GM23338 (cell line): ENCODE measurements at regions not wholly inside any gene's neighbourhood (a gene's known extent, or its start where the extent isn't known, plus 50 kb on each side); places are given as distances from the start of the nearest gene placed in this dataset.

Experiments used
- ATAC-seq: fragments of 200-7000 bp; cut with Tn5 transposase; 3 replicates; pipeline ENCODE4 v1.9.1; 2020
- DNase-seq: peaks from one replicate; pipeline ENCODE4 v3.0.0-alpha.2; 2015; ENCODE audit warnings: low spot score
- H2AFZ ChIP-seq: fragments of 200-600 bp; sonication (generic); 2 replicates; pipeline ENCODE4 v1.8.0; 2016; ENCODE audit warnings: antibody characterized with exemption, mild to moderate bottlenecking, moderate library complexity
- H3F3A ChIP-seq: fragments of 200-600 bp; sonication (generic); replicated peaks from 2 replicates; pipeline ENCODE4 v1.8.0; 2017; ENCODE audit warnings: antibody characterized with exemption, mixed run types, low read depth
- H3K27ac ChIP-seq: fragments of 200-600 bp; sonication (generic); 2 replicates; pipeline ENCODE4 v1.6.1; 2016; ENCODE audit warnings: low read depth
- H3K27me3 ChIP-seq: fragments of 200-600 bp; sonication (generic); 2 replicates; pipeline ENCODE4 v1.8.0; 2016; ENCODE audit warnings: mild to moderate bottlenecking, mixed run types, moderate library complexity; ENCODE audit not compliant: insufficient read depth
- H3K36me3 ChIP-seq: fragments of 200-600 bp; sonication (generic); 2 replicates; pipeline ENCODE4 v1.8.0; 2016; ENCODE audit warnings: mild to moderate bottlenecking; ENCODE audit not compliant: insufficient read depth
- H3K4me1 ChIP-seq: fragments of 200-600 bp; sonication (generic); 2 replicates; pipeline ENCODE4 v1.8.0; 2016; ENCODE audit warnings: mild to moderate bottlenecking, moderate library complexity; ENCODE audit not compliant: insufficient read depth
- H3K4me2 ChIP-seq: fragments of 200-600 bp; sonication (generic); 2 replicates; pipeline ENCODE4 v1.7.1; 2017; ENCODE audit warnings: mixed run types
- H3K4me3 ChIP-seq: fragments of 200-600 bp; sonication (generic); 2 replicates; pipeline ENCODE4 v1.6.1; 2016; ENCODE audit warnings: mixed run types
- H3K79me2 ChIP-seq: fragments of 200-600 bp; sonication (generic); replicated peaks from 2 replicates; pipeline ENCODE4 v1.8.0; 2017; ENCODE audit warnings: mild to moderate bottlenecking; ENCODE audit not compliant: insufficient read depth
- H3K9me2 ChIP-seq: fragments of 200-600 bp; sonication (generic); 2 replicates; pipeline ENCODE4 v1.8.0; 2017; ENCODE audit not compliant: insufficient read depth
- H4K20me1 ChIP-seq: fragments of 200-600 bp; sonication (generic); replicated peaks from 2 replicates; pipeline ENCODE4 v1.8.0; 2017; ENCODE audit warnings: mild to moderate bottlenecking; ENCODE audit not compliant: insufficient read depth
- H3K27ac Mint-ChIP-seq: 2 replicates; pipeline ENCODE4 v1.8.0; 2020; ENCODE audit warnings: inconsistent platforms, mild to moderate bottlenecking, moderate library complexity, mixed read lengths
- H3K27me3 Mint-ChIP-seq: 3 replicates; pipeline ENCODE4 v1.8.0; 2022; ENCODE audit warnings: low read depth, mild to moderate bottlenecking, moderate library complexity, mixed read lengths, inconsistent platforms; ENCODE audit not compliant: insufficient read depth, poor library complexity
- H3K36me3 Mint-ChIP-seq: 3 replicates; pipeline ENCODE4 v1.8.0; 2021; ENCODE audit warnings: low read depth, mild to moderate bottlenecking, inconsistent platforms, moderate library complexity, mixed read lengths
- H3K4me1 Mint-ChIP-seq: 3 replicates; pipeline ENCODE4 v1.8.0; 2020; ENCODE audit warnings: mild to moderate bottlenecking, inconsistent platforms, mixed read lengths
- H3K4me3 Mint-ChIP-seq: 3 replicates; pipeline ENCODE4 v1.8.0; 2021; ENCODE audit warnings: moderate library complexity, mild to moderate bottlenecking, inconsistent platforms, mixed read lengths
- H3K9me3 Mint-ChIP-seq: 3 replicates; pipeline ENCODE4 v1.8.0; 2020; ENCODE audit warnings: moderate library complexity, mild to moderate bottlenecking, inconsistent platforms, mixed read lengths
- EZH2phosphoT487 ChIP-seq: fragments of 200-600 bp; sonication (generic); IDR thresholded peaks from one replicate; pipeline ENCODE4 v1.8.1; 2018; ENCODE audit warnings: antibody characterized with exemption; ENCODE audit not compliant: unreplicated experiment
- JUNB ChIP-seq: IDR thresholded peaks from one replicate; pipeline ENCODE4 v1.6.1; 2016; ENCODE audit warnings: antibody characterized with exemption; ENCODE audit not compliant: unreplicated experiment
- POLR2AphosphoS5 ChIP-seq: IDR thresholded peaks from 2 replicates; pipeline ENCODE4 v1.6.1; 2016; ENCODE audit warnings: antibody characterized with exemption, low read depth
- ZNF114 ChIP-seq: fragments of 250-450 bp; sonication (Bioruptor Pico); IDR thresholded peaks from 2 replicates; pipeline ENCODE4 v1.5.0; 2020; ENCODE audit warnings: mild to moderate bottlenecking, moderate library complexity
- ZNF331 ChIP-seq: fragments of 250-450 bp; sonication (Bioruptor Pico); IDR thresholded peaks from 2 replicates; pipeline ENCODE4 v1.5.0; 2020; ENCODE audit warnings: low read depth, mild to moderate bottlenecking, moderate library complexity
- TF ChIP-seq, protein P1 (sequence below): IDR thresholded peaks from 2 replicates; pipeline ENCODE4 v1.6.1; 2016; ENCODE audit warnings: antibody characterized with exemption
- TF ChIP-seq, protein P2 (sequence below): IDR thresholded peaks from one replicate; pipeline ENCODE4 v1.6.1; 2018; ENCODE audit warnings: antibody characterized with exemption; ENCODE audit not compliant: unreplicated experiment
- TF ChIP-seq, protein P3 (sequence below), 2 experiments: fragments of 200-600 bp in 1 of 2; sonication (generic) in 1 of 2; conservative IDR thresholded peaks; 2 replicates each; pipeline versions ENCODE4 v1.5.1 to v1.6.1; 2016 to 2017; ENCODE audit warnings: antibody characterized with exemption in 2 of 2, low read depth in 2 of 2, mild to moderate bottlenecking in 2 of 2, moderate library complexity in 1 of 2

DNA sequence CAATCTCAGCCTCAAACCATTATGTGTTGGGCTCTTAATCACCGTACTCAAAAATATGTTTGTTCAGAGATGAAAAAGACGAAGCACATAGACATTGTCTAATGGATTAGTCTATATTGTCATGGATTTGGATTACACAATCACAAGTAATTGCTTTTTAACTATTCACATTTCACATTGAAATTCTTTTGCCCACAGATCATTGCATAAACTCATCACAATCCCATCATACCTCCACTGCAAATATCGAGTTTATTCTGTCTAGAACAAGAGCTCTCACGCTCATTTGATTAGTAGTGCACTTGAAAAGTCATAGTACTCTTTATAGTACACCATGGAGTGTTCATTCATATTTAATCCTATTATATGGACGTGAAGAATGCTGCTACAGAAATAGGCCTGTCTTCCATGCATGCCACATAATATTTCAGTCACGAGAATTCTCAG, 97.9 kb upstream of the SOX11 start:
- Histone ChIP-seq H3K4me3 (no peak overlapping the region), H3F3A (no peaks in the 10 kb centered on the region), H4K20me1 (no peaks in the 10 kb centered on the region), H3K36me3 (no peaks in the 10 kb centered on the region; the same call in 1 of the 2 replicates), H3K4me1 (no peaks in the 10 kb centered on the region), H3K9me2 (no peaks in the 10 kb centered on the region), H3K4me2 (no peak overlapping the region), H3K27ac (no peak overlapping the region), H2AFZ (no peak overlapping the region), H3K79me2 (no peaks in the 10 kb centered on the region), H3K27me3 (no peaks in the 10 kb centered on the region)
- Mint-ChIP-seq H3K4me1 (no peaks in the 10 kb centered on the region), H3K9me3 (peaks cover 91% of the 10 kb centered on the region), H3K27me3 (peaks cover 4% of the 10 kb centered on the region), H3K4me3 (no peak overlapping the region), H3K27ac (no peak overlapping the region), H3K36me3 (peaks cover 2% of the 10 kb centered on the region; the same call in 2 of the 3 replicates)
- ATAC-seq (no peak), DNase-seq (no peak)
- TF ChIP-seq POLR2AphosphoS5 (no peak), JUNB (no peak)
- TF ChIP-seq, protein P1, sequence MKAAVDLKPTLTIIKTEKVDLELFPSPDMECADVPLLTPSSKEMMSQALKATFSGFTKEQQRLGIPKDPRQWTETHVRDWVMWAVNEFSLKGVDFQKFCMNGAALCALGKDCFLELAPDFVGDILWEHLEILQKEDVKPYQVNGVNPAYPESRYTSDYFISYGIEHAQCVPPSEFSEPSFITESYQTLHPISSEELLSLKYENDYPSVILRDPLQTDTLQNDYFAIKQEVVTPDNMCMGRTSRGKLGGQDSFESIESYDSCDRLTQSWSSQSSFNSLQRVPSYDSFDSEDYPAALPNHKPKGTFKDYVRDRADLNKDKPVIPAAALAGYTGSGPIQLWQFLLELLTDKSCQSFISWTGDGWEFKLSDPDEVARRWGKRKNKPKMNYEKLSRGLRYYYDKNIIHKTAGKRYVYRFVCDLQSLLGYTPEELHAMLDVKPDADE = no peak

DNA sequence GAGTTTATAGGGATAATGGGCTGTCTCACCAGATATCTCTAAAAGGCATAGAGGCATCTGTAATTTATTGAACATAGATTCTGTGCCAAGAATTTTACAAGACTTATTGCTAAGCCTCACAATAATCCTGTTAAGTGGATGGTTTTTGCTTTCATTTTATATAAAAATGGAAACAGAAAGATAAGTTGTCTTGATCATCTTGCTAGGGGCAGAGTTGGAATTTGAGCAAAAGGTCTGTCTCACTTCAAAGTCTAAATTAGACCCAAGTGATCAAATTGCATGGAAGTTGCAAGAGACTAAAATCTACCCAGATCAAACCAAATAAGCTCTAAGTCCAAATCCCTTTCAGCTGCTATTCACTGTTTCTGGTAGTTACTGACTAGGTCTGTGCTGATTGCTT, 95.3 kb upstream of the SOX11 start:
- H3K27me3 ChIP-seq = no peaks in the 10 kb centered on the region
- no peak overlapping the region for H2AFZ ChIP-seq
- H3K27ac ChIP-seq = no peak overlapping the region
- no peaks in the 10 kb centered on the region for H4K20me1 ChIP-seq
- H3K4me1 Mint-ChIP-seq = no peaks in the 10 kb centered on the region
- H3K4me3 Mint-ChIP-seq = no peak overlapping the region
- DNase-seq (no peak), ATAC-seq (no peak)
- H3K27me3 Mint-ChIP-seq = no peaks in the 10 kb centered on the region
- H3K4me3 ChIP-seq = no peak overlapping the region
- H3K4me1 ChIP-seq = no peaks in the 10 kb centered on the region
- H3K36me3 ChIP-seq = no peaks in the 10 kb centered on the region; the same call in 1 of the 2 replicates
- peaks cover 2% of the 10 kb centered on the region; the same call in 2 of the 3 replicates for H3K36me3 Mint-ChIP-seq
- no peaks in the 10 kb centered on the region for H3F3A ChIP-seq
- H3K27ac Mint-ChIP-seq = no peak overlapping the region
- no peaks in the 10 kb centered on the region for H3K9me2 ChIP-seq
- no peaks in the 10 kb centered on the region for H3K79me2 ChIP-seq
- H3K4me2 ChIP-seq = no peak overlapping the region
- peaks cover 77% of the 10 kb centered on the region for H3K9me3 Mint-ChIP-seq
- TF ChIP-seq ZNF331 (CRISPR knock-in tag) (no peak), JUNB (no peak), EZH2phosphoT487 (no peak), ZNF114 (CRISPR knock-in tag) (no peak)
- TF ChIP-seq, protein P1 = no peak
- TF ChIP-seq, protein P2, sequence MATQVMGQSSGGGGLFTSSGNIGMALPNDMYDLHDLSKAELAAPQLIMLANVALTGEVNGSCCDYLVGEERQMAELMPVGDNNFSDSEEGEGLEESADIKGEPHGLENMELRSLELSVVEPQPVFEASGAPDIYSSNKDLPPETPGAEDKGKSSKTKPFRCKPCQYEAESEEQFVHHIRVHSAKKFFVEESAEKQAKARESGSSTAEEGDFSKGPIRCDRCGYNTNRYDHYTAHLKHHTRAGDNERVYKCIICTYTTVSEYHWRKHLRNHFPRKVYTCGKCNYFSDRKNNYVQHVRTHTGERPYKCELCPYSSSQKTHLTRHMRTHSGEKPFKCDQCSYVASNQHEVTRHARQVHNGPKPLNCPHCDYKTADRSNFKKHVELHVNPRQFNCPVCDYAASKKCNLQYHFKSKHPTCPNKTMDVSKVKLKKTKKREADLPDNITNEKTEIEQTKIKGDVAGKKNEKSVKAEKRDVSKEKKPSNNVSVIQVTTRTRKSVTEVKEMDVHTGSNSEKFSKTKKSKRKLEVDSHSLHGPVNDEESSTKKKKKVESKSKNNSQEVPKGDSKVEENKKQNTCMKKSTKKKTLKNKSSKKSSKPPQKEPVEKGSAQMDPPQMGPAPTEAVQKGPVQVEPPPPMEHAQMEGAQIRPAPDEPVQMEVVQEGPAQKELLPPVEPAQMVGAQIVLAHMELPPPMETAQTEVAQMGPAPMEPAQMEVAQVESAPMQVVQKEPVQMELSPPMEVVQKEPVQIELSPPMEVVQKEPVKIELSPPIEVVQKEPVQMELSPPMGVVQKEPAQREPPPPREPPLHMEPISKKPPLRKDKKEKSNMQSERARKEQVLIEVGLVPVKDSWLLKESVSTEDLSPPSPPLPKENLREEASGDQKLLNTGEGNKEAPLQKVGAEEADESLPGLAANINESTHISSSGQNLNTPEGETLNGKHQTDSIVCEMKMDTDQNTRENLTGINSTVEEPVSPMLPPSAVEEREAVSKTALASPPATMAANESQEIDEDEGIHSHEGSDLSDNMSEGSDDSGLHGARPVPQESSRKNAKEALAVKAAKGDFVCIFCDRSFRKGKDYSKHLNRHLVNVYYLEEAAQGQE = no peak
- TF ChIP-seq, protein P3, sequence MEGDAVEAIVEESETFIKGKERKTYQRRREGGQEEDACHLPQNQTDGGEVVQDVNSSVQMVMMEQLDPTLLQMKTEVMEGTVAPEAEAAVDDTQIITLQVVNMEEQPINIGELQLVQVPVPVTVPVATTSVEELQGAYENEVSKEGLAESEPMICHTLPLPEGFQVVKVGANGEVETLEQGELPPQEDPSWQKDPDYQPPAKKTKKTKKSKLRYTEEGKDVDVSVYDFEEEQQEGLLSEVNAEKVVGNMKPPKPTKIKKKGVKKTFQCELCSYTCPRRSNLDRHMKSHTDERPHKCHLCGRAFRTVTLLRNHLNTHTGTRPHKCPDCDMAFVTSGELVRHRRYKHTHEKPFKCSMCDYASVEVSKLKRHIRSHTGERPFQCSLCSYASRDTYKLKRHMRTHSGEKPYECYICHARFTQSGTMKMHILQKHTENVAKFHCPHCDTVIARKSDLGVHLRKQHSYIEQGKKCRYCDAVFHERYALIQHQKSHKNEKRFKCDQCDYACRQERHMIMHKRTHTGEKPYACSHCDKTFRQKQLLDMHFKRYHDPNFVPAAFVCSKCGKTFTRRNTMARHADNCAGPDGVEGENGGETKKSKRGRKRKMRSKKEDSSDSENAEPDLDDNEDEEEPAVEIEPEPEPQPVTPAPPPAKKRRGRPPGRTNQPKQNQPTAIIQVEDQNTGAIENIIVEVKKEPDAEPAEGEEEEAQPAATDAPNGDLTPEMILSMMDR (conservative IDR thresholded peaks at IDR 0.05; ENCODE audit: low read depth in 2 of 2) = no peak
